ENCODE measurements at regions not wholly inside any gene's neighbourhood (a gene's known extent, or its start where the extent isn't known, plus 50 kb on each side); places are given as distances from the start of the nearest gene placed in this dataset.

- no peaks in the 10 kb centered on the region for H3F3A ChIP-seq (ENCODE audit: insufficient read depth)
- H3K4me2 ChIP-seq (ENCODE audit: low read depth, low read length, poor library complexity, severe bottlenecking): no peak overlapping the region
- no peak overlapping the region for H3K9ac ChIP-seq (ENCODE audit: low read length)
- no peaks in the 10 kb centered on the region for H3K36me3 ChIP-seq (ENCODE audit: low read length)
- H3K4me3 ChIP-seq (ENCODE audit: insufficient read depth, low read length, poor library complexity, severe bottlenecking): no peak overlapping the region
- H3K79me2 ChIP-seq (ENCODE audit: insufficient read depth, low read length): no peaks in the 10 kb centered on the region
- TF ChIP-seq CTCF (IDR thresholded peaks at IDR 0.05; ENCODE audit: insufficient read depth, low read length, poor library complexity, severe bottlenecking): no peak
- TF ChIP-seq EZH2phosphoT487 (conservative IDR thresholded peaks at IDR 0.05; ENCODE audit: low read length): no peak
- no peaks in the 10 kb centered on the region for H3K27me3 ChIP-seq (ENCODE audit: low read length)
- H3K9me2 ChIP-seq (replicated peaks; ENCODE audit: insufficient read depth, low read length): no peaks in the 10 kb centered on the region
- no peak overlapping the region for H2AFZ ChIP-seq (ENCODE audit: low read depth, low read length, severe bottlenecking)
- H4K20me1 ChIP-seq (ENCODE audit: low read depth, low read length): no peaks in the 10 kb centered on the region
- H3K9me3 ChIP-seq (ENCODE audit: insufficient read depth, low read length): no peaks in the 10 kb centered on the region
- no peak overlapping the region for H3K27ac ChIP-seq (ENCODE audit: low read depth, low read length)
Measured at GRCh38 chr20:22863826-22864225, 171.3 kb upstream of the SSTR4 start.

- TF ChIP-seq CTCF (IDR thresholded peaks at IDR 0.05; ENCODE audit: insufficient read depth, low read length, poor library complexity, severe bottlenecking): no peak
- TF ChIP-seq EZH2phosphoT487 (conservative IDR thresholded peaks at IDR 0.05; ENCODE audit: low read length): no peak
- Histone ChIP-seq H3F3A (ENCODE audit: insufficient read depth) (no peaks in the 10 kb centered on the region), H3K9me3 (ENCODE audit: insufficient read depth, low read length) (no peaks in the 10 kb centered on the region), H3K9me2 (replicated peaks; ENCODE audit: insufficient read depth, low read length) (no peaks in the 10 kb centered on the region), H3K79me2 (ENCODE audit: insufficient read depth, low read length) (no peaks in the 10 kb centered on the region), H4K20me1 (ENCODE audit: low read depth, low read length) (no peaks in the 10 kb centered on the region), H3K27me3 (ENCODE audit: low read length) (no peaks in the 10 kb centered on the region), H3K36me3 (ENCODE audit: low read length) (no peaks in the 10 kb centered on the region), H3K4me2 (ENCODE audit: low read depth, low read length, poor library complexity, severe bottlenecking) (no peak overlapping the region), H2AFZ (ENCODE audit: low read depth, low read length, severe bottlenecking) (no peak overlapping the region), H3K4me3 (ENCODE audit: insufficient read depth, low read length, poor library complexity, severe bottlenecking) (no peak overlapping the region), H3K27ac (ENCODE audit: low read depth, low read length) (no peak overlapping the region), H3K9ac (ENCODE audit: low read length) (no peak overlapping the region)
Measured at GRCh38 chr20:22866812-22867341, 168.2 kb upstream of the SSTR4 start.

GRCh38 chr20:22878166-22878565 lies 156.9 kb upstream of the SSTR4 start:
- Histone ChIP-seq H3K9me2 (replicated peaks; ENCODE audit: insufficient read depth, low read length) (no peaks in the 10 kb centered on the region), H3F3A (ENCODE audit: insufficient read depth) (no peaks in the 10 kb centered on the region), H4K20me1 (ENCODE audit: low read depth, low read length) (no peaks in the 10 kb centered on the region), H3K79me2 (ENCODE audit: insufficient read depth, low read length) (no peaks in the 10 kb centered on the region), H3K36me3 (ENCODE audit: low read length) (no peaks in the 10 kb centered on the region), H3K9ac (ENCODE audit: low read length) (no peak overlapping the region), H3K27ac (ENCODE audit: low read depth, low read length) (no peak overlapping the region), H3K27me3 (ENCODE audit: low read length) (no peaks in the 10 kb centered on the region), H2AFZ (ENCODE audit: low read depth, low read length, severe bottlenecking) (no peak overlapping the region), H3K4me2 (ENCODE audit: low read depth, low read length, poor library complexity, severe bottlenecking) (no peak overlapping the region), H3K4me3 (ENCODE audit: insufficient read depth, low read length, poor library complexity, severe bottlenecking) (no peak overlapping the region), H3K9me3 (ENCODE audit: insufficient read depth, low read length) (no peaks in the 10 kb centered on the region)
- TF ChIP-seq CTCF (IDR thresholded peaks at IDR 0.05; ENCODE audit: insufficient read depth, low read length, poor library complexity, severe bottlenecking): no peak
- TF ChIP-seq EZH2phosphoT487 (conservative IDR thresholded peaks at IDR 0.05; ENCODE audit: low read length): no peak

Data from SU-DHL-6 (cell line).